GM18517 (cell line): ENCODE measurements at regions not wholly inside any gene's neighbourhood (a gene's known extent, or its start where the extent isn't known, plus 50 kb on each side); places are given as distances from the start of the nearest gene placed in this dataset.

Source experiments
- ATAC-seq: cut with Tn5 transposase; IDR thresholded peaks from one replicate; pipeline ENCODE4 v1.9.1; 2021; ENCODE audit warnings: mild to moderate bottlenecking, moderate library complexity; ENCODE audit not compliant: unreplicated experiment

GRCh38 chr4:114509340-114509739, 89.3 kb upstream of the UGT8 start:
- ATAC-seq = no peak

DNA sequence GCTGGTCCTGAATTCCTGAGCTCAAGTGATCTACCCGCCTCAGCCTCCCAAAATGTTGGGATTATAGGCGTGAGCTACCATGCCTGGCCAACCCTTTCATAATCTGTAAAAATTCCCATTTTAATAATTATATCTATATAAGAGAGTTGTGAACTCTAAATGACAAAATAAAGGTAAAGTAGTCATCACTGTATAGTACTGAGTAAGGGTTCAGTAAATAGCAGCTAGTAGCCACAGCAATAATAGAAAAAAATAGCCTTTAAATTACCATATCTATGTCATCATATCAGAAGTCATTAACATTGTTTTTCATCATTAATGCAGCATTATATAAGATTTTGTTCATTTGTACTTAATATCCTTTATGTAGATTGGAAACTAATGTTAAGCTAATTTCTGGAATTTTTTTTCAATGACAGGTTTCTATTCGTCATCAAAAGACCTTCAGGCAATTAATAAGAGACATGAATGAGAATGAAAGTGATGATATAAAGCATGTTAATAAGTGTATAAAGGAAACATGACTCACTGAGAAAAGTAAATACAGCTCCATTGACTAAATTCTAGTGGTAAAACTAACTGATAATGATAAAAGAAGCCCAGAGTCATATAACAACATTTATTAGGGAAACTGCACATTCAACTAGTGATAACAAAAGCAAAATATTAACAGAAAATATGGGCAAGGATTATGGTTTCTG, 85.9 kb upstream of the UGT8 start:
- no peak for ATAC-seq

GRCh38 chr4:114519368-114519767, 79.2 kb upstream of the UGT8 start:
- ATAC-seq = no peak

- no peak for ATAC-seq
Measured at GRCh38 chr4:114527170-114527569, 71.4 kb upstream of the UGT8 start.

DNA sequence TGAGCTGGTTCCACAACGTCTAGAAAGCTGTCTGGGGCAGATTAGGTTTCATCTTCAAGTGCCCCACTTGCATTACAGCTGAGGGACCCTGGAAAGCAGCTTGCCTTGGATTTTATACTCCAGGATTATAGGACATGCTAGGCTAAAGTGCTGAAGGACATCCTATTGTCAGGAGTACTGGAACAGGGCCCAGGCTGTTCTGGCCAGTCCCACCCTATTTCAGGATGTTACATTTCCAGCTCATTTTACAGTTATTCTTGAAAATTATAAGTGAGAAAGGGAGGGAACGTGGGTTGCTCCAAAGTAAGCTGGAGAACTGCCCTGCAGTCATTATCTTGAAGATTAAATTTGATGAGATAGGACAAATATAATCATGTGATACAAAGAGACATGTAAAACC, 71.0 kb upstream of the UGT8 start:
- ATAC-seq = no peak

- no peak for ATAC-seq
Measured at GRCh38 chr4:114535725-114536124, 62.9 kb upstream of the UGT8 start.

GRCh38 chr4:114537352-114537751, 61.3 kb upstream of the UGT8 start:
- no peak for ATAC-seq

DNA sequence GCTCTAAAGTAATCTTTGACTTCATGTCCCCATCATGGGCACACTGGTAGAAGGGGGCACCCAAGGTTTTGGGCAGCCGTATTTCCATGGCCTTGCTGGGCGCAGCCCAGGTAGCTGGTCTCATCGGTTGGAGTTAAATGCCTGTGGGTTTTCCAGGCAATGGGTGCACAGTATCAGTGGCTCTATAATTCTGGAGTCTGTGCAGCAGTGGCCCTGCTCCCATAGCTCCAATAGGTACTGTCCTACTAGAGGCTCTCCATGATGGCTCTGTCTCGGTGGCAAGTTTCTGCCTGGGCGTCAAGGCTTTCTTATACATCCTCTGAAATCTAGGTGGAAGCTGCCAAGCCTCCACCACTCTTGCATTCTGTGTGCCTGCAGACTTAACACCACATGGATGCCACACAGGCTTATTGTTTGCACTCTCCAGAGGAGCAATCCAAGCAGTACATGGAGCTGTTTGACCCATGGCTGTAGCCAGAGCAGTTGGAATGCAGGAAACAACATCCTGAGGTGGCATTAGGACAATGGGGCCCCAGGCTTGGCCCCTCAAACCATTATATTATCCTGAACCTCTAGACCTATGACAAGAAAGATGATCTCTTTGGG, 60.5 kb upstream of the UGT8 start:
- no peak for ATAC-seq

GRCh38 chr4:114539985-114540384, 58.6 kb upstream of the UGT8 start:
- ATAC-seq = no peak

DNA sequence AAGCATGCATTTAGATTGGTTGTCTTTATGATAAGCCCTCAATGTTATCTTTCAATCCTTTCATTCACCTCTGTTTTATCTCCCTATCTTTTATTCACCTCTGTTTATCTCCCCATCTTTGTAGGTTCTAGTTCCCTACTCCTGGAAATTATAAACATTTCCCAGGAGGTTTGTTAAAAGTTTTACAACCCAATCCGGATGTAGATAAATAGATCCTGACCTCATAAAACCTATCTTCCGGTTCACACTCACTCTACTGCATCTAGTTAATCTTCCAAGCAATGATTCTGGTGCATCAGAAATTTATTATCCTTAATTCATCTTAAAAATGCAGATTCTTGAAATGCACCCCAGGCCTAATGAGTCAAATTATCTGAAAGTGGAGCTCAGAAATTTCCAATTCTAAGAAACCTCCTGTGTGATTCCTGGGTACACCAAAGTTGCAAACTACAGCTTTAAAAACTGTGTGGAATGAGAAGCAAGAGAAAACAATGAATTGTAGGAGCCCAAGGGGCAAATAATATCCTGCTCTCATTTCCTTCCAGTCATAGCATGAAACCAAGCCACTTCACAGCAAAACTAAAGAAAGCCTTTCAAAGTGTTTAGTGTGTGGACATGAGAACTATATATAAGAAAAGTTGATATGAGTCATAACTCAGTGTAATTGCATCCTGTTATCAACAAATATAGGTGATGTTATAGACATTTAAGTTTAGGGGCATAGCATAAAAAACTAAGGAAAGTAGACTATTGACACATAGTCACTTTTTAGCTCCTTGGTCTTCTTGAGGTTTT, 51.1 kb upstream of the UGT8 start:
- no peak for ATAC-seq
